NCI-H82 treated with DMSO at 0.1 percent for 48 hours (cell line): ENCODE measurements at regions not wholly inside any gene's neighbourhood (a gene's known extent, or its start where the extent isn't known, plus 50 kb on each side); places are given as distances from the start of the nearest gene placed in this dataset.
A peak's percentile ranks its signal among the peaks of the same experiment; 100 is the strongest.
"Not testable (repeated sequence)": the region's sequence is repeated elsewhere in the genome, so short reads cannot be mapped to it uniquely, and the experiment has no call there.

ENCODE experiments used
- DNase-seq: peaks from one replicate; lab custom pipeline; 2025; ENCODE audit not compliant: unreplicated experiment; lab: John Stamatoyannopoulos, UW

GRCh38 chr18:37846996-37847395 lies 281.4 kb upstream of the CELF4 start:
- DNase-seq, result no peak

GRCh38 chr18:37845498-37845897 lies 279.9 kb upstream of the CELF4 start:
- DNase-seq, result no peak

- DNase-seq, result no peak
Measured at GRCh38 chr18:37844209-37844970, 278.8 kb upstream of the CELF4 start.

DNA sequence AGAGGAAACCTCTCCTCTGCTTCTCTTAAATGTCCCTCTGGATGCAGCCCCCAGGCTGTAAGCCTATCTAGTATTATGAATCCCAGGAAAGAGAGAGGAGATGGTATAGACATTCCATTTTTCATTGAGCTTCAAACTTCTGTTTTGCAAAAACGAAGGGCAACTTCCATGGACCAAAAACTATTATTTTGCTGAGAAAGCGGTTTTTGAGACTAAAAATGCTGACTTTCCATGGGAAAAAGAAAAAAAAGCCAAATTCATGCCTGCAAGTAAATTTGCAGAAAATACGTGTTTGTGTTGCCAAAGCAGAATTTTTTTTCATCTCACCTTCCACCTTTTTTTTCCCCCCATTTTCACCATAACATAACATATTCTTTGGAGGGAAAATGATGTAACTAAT lies 272.5 kb upstream of the CELF4 start:
- no peak for DNase-seq

DNA sequence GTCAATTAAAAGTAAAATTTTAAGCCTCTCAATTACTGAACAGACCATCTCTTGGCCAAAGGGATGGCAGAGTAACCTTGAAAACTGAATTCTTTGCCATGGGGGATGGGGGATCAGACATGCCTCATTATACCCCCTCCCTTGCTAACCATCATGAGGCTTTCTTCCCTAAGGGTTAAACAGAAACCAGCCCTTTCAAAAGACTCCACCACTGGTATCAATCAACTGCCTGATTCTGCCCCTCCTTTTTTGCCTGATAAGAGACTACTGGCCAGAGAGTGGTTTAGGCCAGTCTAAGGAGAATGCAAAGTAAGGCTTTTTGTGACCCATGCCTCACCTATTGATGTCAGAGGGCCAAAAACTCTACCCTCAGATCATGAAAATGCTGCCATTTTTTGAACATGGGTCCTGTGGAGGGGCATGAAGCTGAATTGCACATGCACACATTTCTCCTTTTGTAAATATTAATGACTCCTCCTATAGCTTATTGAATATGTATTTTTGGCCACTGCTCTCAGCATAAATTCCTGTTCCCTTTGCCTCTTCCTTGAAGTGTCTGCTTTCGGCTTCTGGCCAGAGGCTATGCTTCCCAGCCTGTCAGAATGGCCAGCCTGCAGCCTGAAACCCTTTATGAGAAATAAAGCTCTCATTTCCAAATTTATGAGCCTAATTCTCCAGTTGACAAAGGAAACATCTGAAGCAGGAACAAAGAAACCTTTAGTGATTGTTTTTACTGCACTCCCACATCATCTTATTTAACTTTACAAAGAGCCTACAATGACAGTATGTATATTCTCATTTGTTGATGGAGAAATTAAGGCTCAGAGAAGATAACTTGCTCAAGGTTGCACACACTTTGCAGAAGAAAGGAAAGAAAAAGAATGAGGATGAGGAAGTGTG lies 270.7 kb upstream of the CELF4 start:
- no peak for DNase-seq

DNA sequence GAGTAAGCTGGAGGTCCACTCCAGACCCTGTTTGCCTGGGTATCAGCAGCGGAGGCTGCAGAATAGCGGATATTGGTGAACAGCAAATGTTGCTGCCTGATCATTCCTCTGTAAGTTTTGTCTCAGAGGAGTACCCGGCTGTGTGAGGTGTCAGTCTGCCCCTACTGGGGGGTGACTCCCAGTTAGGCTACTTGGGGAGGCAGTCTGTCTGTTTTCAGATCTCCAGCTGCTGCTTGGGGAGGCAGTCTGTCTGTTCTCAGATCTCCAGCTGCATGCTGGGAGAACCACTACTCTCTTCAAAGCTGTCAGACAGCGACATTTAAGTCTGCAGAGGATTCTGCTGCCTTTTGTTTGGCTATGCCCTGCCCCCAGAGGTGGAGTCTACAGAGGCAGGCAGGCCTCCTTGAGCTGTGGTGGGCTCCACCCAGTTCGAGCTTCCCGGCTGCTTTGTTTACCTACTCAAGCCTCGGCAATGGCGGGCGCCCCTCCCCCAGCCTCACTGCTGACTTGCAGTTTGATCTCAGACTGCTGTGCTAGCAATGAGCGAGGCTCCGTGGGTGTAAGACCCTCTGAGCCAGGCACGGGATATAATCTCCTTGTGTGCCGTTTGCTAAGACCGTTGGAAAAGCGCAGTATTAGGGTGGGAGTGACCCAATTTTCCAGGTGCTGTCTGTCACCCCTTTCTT lies 266.6 kb upstream of the CELF4 start:
- not testable (repeated sequence) for DNase-seq

DNA sequence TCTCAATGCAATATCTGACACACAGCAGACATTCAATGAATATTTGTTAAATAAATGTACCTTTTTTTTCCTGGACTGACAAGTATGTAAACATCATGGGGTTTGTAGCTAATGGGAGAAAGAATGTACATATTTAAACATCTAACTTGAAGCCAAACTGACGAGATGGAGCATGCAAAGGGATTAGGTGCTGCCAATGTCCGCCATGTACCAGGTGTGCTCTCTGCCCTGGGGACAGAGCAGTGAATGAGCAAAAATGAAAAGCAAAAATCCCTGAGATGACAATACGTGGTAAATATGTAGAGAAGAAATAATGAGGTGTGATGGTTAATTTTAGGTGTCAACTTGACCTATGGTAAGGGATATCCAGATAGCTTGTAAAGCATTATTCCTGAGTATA lies 247.4 kb upstream of the CELF4 start:
- no peak for DNase-seq

DNA sequence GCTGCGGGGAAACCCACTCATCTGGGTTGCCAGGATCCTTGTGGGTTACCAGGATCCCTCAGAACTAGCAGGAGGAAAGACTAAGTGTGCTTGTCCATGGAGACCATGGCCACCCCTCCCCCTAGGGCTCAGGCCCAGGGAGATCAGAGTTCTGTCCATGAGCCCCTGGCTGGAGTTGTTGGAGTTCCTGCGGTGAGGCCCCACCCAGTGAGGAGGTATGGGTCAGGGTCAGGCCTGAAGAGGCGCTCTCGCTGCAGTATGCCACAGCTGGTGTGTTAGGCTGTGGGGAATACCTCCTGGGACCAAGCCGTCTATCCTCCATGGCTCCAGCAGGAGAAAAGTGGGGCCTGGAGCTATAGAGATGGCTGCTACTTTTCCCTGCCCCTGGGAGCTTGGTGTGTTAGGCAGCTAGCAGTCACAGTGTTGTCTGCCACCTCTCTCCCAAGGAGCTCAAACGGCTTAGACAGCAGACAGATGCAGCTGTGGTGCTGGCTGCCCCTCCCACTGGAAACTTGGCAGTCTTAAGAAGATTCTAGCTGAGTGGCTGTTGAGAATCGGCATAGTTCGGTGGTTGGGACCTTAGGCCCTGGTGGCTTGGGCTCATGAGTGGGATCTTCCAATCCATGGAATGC lies 240.3 kb upstream of the CELF4 start:
- peak; percentile 1 for DNase-seq

DNA sequence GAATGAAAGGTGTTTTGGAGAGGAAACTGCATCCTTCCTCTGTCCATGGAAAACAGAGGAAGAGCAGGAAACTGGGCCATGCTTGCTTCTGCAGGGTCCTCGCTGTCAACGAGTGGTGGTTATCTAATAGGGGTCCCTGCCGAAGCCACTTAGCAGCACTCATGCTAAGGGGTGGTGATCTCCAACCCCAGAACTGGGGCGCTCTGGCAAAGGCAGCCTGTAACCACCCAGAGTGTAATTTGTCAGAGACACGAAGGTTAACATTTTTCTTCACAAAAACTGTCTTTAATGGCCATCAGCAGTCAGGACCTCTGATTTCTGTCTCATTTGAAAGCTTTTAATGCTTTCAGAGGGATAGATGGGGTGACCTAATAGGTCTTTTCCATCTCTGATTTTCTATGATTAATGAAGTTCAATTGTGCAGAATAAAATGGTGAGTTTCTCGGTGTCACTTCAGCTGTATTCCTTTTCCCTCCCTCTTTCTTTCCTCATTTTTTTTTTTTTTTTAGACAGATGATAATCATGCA lies 231.3 kb upstream of the CELF4 start:
- no peak for DNase-seq

GRCh38 chr18:37787452-37787851 lies 221.9 kb upstream of the CELF4 start:
- DNase-seq, result no peak

GRCh38 chr18:37783771-37784170 lies 218.2 kb upstream of the CELF4 start:
- DNase-seq, result no peak

DNA sequence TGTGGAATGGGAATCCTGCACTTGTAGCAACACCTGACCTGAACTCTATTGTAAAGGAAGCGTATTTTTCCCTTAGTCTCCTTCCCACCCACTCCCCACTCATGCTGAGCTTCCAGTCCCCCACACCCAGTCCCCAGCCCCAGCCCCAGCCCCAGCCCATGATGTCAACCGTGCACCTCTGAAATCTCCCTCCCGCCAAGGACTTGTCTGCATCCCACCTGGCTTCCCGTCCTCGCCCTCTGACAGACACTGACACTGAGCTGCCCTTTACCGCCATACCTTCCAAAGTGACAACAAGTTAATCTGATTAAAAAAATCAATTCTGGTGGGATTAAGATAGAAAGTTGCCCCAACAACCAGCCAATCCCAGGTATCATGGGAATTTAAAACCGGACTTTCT lies 213.6 kb upstream of the CELF4 start:
- peak; percentile 77 for DNase-seq

DNA sequence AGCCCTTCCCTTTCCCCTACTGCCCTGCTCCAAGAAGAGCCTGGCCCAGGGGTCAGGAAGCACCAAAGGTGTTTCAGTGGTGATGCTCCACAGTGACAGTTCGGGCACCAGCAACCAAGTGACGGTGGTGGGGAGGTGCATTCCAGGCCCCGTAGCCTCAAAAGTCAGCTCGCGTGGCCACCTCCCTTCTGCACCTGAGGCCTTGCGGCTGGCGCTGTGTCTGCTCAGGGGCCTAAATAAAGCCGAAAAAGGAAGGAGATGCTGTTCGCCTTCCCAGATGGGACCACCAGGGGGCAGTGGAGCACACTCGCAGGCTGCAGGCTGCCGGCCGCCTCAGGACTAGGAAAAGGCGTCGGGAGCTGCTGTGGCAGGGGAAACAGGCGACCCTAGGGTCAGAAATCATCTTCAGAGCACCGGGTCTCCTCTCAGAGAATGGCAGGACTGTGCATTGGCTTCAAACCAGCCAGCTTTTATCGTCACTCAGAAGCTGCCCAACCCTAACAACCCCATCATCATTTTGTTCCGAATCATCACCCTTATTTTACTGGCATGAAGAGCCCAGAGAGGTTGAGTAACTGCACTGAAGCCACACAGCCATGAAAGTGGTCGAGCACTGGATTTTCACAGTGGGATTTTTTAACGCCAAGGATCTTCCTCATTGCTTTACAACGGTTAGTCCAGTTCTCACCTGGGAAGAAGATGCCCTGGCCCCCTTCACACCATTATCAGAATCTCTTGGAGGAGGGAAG lies 213.0 kb upstream of the CELF4 start:
- DNase-seq, result peak; percentile 32

DNA sequence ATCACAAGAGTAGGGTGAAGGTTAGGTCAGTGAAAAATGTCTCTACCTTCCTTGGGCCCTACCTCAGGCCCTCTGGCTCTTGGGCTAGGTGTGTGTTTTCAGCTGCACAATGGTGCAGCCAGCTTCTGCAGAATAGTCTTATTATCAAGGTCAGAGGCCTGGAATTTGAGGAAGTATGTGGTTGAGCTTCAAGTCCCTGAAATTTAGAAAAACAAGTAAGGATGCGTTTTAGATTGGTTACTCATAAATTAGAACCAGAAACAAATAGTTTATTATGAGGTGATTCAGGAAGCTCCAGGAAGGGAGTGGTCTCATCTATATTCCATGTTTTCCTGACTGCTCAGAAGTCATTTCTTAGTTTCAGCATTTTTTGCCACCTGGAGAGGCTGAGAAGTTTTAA lies 204.2 kb upstream of the CELF4 start:
- DNase-seq, result no peak

DNA sequence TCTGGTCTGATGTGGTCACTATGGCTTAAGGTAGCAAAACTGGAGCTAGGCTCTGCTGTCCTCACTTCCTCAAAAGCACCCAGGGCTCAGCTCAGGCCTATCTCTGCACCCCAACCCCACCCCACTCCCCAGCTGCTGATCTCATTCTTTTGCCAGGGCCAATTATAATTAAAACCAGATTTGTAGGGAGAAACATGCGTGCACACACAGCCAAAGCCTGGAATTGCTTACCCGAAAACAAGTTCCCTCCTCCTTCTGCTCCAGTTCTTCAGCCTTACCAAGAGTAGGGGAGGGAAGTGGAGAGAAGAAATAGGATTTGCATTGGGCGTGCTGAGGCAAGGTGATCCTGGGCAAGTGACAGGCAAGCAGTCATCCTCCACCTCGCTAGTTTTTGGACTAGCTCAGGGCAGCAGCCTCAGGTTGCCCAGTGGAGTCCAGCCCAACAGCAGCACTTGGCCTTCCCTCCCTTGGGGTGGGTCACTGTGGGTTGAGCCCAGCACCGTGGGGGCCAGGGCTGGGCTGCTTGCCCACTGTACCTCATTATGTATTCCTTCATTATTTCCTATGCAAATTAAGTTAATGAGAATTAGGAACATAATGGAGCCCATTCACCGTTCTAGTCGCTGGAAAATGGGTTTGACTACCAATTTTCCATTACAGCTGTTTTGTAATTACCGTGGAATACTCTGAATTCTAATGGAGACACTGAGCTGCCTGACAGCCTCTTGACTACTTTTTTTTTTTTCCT lies 199.1 kb upstream of the CELF4 start:
- no peak for DNase-seq

DNA sequence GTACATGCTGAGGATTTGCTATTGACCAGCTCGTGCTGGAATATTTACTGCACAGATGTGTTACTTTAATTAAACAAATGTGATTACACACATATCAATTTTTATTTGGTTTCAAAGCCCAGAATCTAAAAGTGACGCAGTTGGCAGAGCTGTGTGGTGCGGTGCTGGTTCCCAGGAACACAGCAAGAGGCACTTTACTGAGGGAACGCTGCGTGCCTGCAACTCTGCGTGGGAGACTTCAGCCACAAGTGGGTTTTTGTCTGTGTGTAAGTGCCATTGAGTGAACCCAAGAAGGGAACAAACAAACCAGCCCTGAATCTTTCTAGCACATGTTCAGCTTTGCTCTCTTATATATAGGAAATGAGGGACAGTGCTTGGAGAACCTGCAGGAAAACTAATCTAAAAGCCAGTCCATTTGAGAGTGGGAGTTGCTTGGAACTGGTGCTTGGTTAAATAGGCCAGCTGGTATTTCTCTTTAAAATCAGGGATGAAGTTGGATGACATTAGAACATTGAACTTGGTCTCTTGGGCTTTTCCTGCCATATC lies 196.6 kb upstream of the CELF4 start:
- no peak for DNase-seq

DNA sequence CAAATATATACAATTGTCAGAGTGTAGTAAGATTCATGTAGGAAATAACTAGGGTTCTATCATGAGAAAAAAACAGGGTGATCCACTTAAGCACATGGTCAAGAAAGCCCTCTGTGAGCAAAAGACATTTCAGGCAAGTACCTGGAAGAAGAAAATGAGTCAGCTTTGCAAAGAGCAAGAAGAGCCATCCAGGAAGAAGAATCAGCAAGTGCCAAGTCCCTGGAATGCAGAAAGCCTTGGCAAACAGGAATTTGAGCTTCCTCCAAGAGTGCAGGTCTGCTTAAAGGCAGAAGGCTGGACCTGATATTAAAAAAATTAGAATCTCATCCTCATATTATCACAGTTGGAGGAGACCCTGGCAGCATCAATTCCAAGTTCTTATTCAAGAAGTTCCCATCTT lies 188.5 kb upstream of the CELF4 start:
- no peak for DNase-seq

GRCh38 chr18:37742436-37742835 lies 176.8 kb upstream of the CELF4 start:
- no peak for DNase-seq

- DNase-seq, result no peak
Measured at GRCh38 chr18:37741032-37741623, 175.5 kb upstream of the CELF4 start.
